OCI-LY3 (cell line): ENCODE measurements at regions not wholly inside any gene's neighbourhood (a gene's known extent, or its start where the extent isn't known, plus 50 kb on each side); places are given as distances from the start of the nearest gene placed in this dataset.

Experiments
- EZH2phosphoT487 ChIP-seq: fragments of 200-600 bp; shearing (Covaris generic); IDR thresholded peaks from 2 replicates; pipeline ENCODE4 v1.6.1; 2018; ENCODE audit warnings: antibody characterized with exemption, mixed run types, low read depth
- TF ChIP-seq, protein P1 (sequence below): fragments of 200-600, 300-600 bp; sonication (generic); IDR thresholded peaks from 2 replicates; pipeline ENCODE4 v1.5.1; 2014; ENCODE audit warnings: antibody characterized with exemption, low read length, low read depth

DNA sequence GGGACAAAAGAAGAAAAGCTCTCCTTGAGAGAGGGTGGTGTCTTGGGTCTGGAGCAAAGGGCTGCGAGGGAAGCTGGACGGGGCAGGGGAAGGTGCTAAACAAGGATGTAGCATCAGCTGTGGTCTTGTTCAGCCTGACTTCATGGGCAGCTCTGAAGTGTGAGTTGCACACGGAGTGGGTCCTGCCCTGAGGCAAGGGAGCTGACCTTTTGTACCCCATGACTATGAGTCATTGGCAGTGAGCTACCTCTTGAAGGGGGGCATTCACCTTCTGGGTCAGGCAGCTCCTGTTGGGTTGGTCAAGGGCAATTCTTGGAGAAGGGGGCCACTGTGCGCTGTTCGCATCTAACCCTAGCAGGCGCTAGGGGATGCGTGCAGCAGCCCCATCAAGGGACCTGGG is 151.8 kb downstream of the SMIM20 start:
- TF ChIP-seq, protein P1, sequence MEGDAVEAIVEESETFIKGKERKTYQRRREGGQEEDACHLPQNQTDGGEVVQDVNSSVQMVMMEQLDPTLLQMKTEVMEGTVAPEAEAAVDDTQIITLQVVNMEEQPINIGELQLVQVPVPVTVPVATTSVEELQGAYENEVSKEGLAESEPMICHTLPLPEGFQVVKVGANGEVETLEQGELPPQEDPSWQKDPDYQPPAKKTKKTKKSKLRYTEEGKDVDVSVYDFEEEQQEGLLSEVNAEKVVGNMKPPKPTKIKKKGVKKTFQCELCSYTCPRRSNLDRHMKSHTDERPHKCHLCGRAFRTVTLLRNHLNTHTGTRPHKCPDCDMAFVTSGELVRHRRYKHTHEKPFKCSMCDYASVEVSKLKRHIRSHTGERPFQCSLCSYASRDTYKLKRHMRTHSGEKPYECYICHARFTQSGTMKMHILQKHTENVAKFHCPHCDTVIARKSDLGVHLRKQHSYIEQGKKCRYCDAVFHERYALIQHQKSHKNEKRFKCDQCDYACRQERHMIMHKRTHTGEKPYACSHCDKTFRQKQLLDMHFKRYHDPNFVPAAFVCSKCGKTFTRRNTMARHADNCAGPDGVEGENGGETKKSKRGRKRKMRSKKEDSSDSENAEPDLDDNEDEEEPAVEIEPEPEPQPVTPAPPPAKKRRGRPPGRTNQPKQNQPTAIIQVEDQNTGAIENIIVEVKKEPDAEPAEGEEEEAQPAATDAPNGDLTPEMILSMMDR = no peak
- TF ChIP-seq EZH2phosphoT487 = no peak
